ENCODE measurements at regions not wholly inside any gene's neighbourhood (a gene's known extent, or its start where the extent isn't known, plus 50 kb on each side); places are given as distances from the start of the nearest gene placed in this dataset.

DNA sequence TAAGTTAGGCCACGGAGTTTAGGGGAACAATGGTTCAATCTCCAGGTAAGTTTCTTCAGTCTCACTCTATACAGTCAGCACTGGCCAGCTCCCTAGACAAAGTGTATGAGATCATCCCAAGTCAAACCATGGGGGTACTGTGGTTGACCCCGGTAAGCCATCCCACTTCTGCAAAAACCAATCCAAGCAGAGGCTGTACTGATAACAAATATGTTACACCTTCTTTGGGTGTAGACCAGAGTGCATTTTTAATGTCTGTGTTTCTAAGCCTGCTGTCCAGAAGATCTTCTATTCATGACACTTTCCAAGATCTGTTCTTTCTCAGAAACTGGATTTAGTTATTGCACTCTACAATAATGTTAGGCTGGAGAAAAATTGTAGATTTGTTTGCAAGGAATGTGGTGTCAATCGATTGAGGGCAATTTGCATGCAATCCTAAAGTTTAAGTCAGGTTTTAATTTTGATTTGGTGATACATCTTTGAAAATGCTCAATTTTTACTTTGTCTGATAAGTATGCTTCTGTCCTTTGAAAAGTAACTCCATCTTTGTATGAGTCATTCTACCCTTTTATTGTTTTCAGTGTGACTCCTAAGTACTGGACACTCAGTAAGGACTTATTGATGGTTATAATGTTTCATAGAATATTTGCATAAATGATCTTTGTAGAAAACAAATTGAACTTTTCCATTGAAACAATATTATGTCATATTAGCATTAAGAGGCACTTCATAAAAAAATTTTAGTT, 152.4 kb downstream of the HLX start:
- POLR2A ChIA-PET: no interaction called here

DNA sequence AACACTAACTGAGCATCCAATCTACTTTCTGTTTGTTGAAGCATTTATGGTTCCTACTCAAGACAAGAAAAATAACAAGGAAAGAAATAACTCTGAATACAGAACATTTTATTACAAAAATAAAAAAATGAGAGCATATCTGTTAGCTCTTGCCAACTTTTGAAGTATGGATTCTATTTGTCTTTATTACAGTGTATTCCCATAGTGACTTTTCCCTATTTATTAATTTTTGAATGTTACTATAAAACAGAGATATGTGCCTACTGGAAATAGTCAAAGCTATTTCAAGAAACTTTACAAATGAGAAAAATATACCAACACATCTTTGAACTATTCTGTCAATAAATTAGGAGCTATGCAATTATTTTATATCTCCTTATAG, 153.0 kb downstream of the HLX start:
- Histone ChIP-seq H3K27me3 (ENCODE audit: control insufficient read depth, insufficient read depth, low read length) (no peaks in the 10 kb centered on the region), H3K9me3 (ENCODE audit: control insufficient read depth, insufficient read depth, low read length) (no peaks in the 10 kb centered on the region), H3K27ac (ENCODE audit: low read depth, low read length) (no peak overlapping the region), H3K4me3 (ENCODE audit: low read depth, low read length) (no peak overlapping the region)
- no peak for DNase-seq (ENCODE audit: low read depth, low spot score)
- ChIA-PET CTCF (interaction anchor here (0.7 to 2.4 kb wide), 2 partner anchors 153 to 171 kb away, joined by 3 to 9 read pairs; partner anchors contain the start of gene HLX), POLR2A (no interaction called here)
- no peak for TF ChIP-seq CTCF (IDR thresholded peaks at IDR 0.05; ENCODE audit: low read depth, low read length)

More for the DNA sequence above, 152.4 kb downstream of the HLX start:
- no peaks in the 10 kb centered on the region for H3K27me3 ChIP-seq (ENCODE audit: control insufficient read depth, insufficient read depth, low read length)
- no peak for DNase-seq (ENCODE audit: low read depth, low spot score)
- TF ChIP-seq CTCF (IDR thresholded peaks at IDR 0.05; ENCODE audit: low read depth, low read length): no peak
- no peak overlapping the region for H3K4me3 ChIP-seq (ENCODE audit: low read depth, low read length)
- H3K27ac ChIP-seq (ENCODE audit: low read depth, low read length): no peak overlapping the region
- H3K9me3 ChIP-seq (ENCODE audit: control insufficient read depth, insufficient read depth, low read length): no peaks in the 10 kb centered on the region
- CTCF ChIA-PET: interaction anchor here (0.7 to 2.4 kb wide), 2 partner anchors 152 to 172 kb away, joined by 3 to 9 read pairs; partner anchors contain the start of gene HLX

DNA sequence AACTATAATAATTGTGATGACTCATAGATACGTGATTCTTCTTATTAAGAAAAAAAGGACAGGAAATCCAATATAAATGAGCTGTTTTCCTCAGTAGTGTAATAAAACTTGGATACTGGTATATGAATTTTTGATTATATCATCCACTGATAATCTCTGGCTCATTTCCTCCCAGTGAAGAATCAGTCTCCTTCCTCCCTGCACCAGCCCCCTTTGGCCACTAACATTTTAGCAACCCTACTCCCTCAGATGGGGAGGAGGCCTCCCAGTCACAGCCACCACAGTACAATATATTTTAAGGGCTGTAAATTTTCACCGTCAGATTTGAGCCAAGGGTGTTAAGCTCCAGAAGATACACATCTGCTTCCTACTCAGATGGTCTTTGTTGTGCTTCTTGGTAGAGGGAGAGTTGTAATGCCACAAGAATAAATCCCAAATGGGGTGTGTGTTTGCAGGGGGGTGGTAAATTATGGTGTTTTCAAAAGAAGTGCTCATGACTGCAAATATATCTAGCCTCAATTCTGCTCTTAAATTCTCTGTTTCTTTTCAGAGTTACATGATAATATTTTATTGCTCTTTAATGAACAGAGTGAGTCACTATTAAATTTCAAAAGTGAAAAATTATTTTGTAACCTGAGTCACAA, 153.5 kb downstream of the HLX start:
- TF ChIP-seq CTCF (IDR thresholded peaks at IDR 0.05; ENCODE audit: low read depth, low read length): no peak
- ChIA-PET POLR2A (no interaction called here), CTCF (interaction anchor here (0.7 to 2.4 kb wide), 3 partner anchors 154 to 231 kb away, joined by 3 to 9 read pairs (median 3); partner anchors contain the start of gene HLX)
- H3K4me3 ChIP-seq (ENCODE audit: low read depth, low read length): no peak overlapping the region
- H3K27me3 ChIP-seq (ENCODE audit: control insufficient read depth, insufficient read depth, low read length): no peaks in the 10 kb centered on the region
- H3K27ac ChIP-seq (ENCODE audit: low read depth, low read length): no peak overlapping the region
- H3K9me3 ChIP-seq (ENCODE audit: control insufficient read depth, insufficient read depth, low read length): no peaks in the 10 kb centered on the region
- DNase-seq (ENCODE audit: low read depth, low spot score): no peak

DNA sequence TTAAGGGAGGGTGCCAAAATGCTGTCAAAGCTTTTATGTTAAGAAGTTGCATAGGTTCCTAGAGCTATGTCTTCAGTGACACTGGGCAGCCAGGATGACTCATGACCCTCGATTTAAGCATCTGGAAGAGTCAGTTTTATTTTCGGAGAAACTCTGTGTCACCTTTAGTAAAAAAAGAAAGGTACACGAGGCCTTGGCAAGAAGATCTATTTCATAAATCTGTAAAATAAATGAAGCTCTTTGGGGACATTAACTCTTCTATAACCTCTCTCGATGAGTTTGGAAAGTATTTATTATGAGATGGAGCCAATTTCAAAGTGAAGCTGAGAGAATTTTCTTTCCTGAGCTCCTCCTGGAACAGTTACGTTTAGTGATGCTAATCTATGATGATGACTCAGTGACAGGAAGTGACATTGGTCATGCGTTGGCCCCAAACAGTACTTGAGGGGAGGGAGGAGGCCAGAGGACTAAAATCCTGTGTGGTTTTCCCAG, 156.5 kb downstream of the HLX start:
- CTCF ChIA-PET: interaction anchor here (0.8 to 1.2 kb wide), 2 partner anchors 167 to 168 kb away, joined by 3 read pairs; no protein-coding TSS in a partner anchor
- no peak overlapping the region for H3K4me3 ChIP-seq (ENCODE audit: low read depth, low read length)
- H3K27ac ChIP-seq (ENCODE audit: low read depth, low read length): no peak overlapping the region

More for the DNA sequence above, 156.5 kb downstream of the HLX start:
- DNase-seq (ENCODE audit: low read depth, low spot score): no peak
- POLR2A ChIA-PET: no interaction called here
- TF ChIP-seq CTCF (IDR thresholded peaks at IDR 0.05; ENCODE audit: low read depth, low read length): no peak
- Histone ChIP-seq H3K9me3 (ENCODE audit: control insufficient read depth, insufficient read depth, low read length) (no peaks in the 10 kb centered on the region), H3K27me3 (ENCODE audit: control insufficient read depth, insufficient read depth, low read length) (no peaks in the 10 kb centered on the region)

Measured in AG04450 (cell line).